Transverse colon (tissue), 4 donors: ENCODE measurements at regions not wholly inside any gene's neighbourhood (a gene's known extent, or its start where the extent isn't known, plus 50 kb on each side); places are given as distances from the start of the nearest gene placed in this dataset.

Experiments
- DNase-seq: peaks from one replicate; pipeline ENCODE4 v3.0.0-alpha.2; 2019
- H3K27ac ChIP-seq, 4 donors: fragments of 200-600 bp; sonication (generic); 2 replicates each; pipeline ENCODE4 v1.5.1; 2016 to 2018; ENCODE audit warnings: inconsistent platforms in 4 of 4
- H3K27me3 ChIP-seq: fragments of 200-600 bp; sonication (generic); 2 replicates; pipeline ENCODE4 v1.5.1; 2017; ENCODE audit warnings: inconsistent platforms
- H3K36me3 ChIP-seq, 4 donors: fragments of 200-600 bp; sonication (generic); 2 replicates each; pipeline ENCODE4 v1.5.1; 2017 to 2019; ENCODE audit warnings: inconsistent platforms in 4 of 4
- H3K4me1 ChIP-seq, 4 donors: fragments of 200-600 bp; sonication (generic); 2 replicates each; pipeline ENCODE4 v1.5.1; 2017 to 2020; ENCODE audit warnings: inconsistent platforms in 4 of 4
- H3K4me3 ChIP-seq, 4 donors: fragments of 200-600 bp; sonication (generic); 1 replicate in 1 of 4; 2 replicates in 3 of 4; pipeline versions ENCODE4 v1.5.1 to v1.6.1; 2017 to 2019; ENCODE audit warnings: inconsistent platforms in 4 of 4
- H3K9me3 ChIP-seq, 2 donors: fragments of 200-600 bp; sonication (generic); 2 replicates each; pipeline ENCODE4 v1.5.1; 2017 to 2019; ENCODE audit warnings: inconsistent platforms in 2 of 2
- CTCF ChIP-seq, 5 experiments: fragments of 200-600 bp in 3 of 5; fragments of 450-650 bp in 2 of 5; sonication (generic) in 3 of 5; IDR thresholded peaks; 1 replicate in 2 of 5; 2 replicates in 3 of 5; pipeline ENCODE4 v1.5.1; 2016 to 2017; ENCODE audit warnings: antibody characterized with exemption in 5 of 5, inconsistent platforms in 3 of 5, mild to moderate bottlenecking in 2 of 5, moderate library complexity in 1 of 5
- EP300 ChIP-seq: sonication (generic); formaldehyde crosslinking; IDR thresholded peaks from one replicate; pipeline ENCODE4 v1.6.1; 2017; ENCODE audit warnings: antibody characterized with exemption, low read depth
- POLR2A ChIP-seq: fragments of 450-650 bp; IDR thresholded peaks from one replicate; pipeline ENCODE4 v1.6.1; 2016; ENCODE audit warnings: antibody characterized with exemption, mild to moderate bottlenecking, moderate library complexity
- POLR2AphosphoS5 ChIP-seq, 3 donors: sonication (generic); formaldehyde crosslinking; IDR thresholded peaks; one replicate each; pipeline ENCODE4 v1.6.1; 2016; ENCODE audit warnings: antibody characterized with exemption in 3 of 3
- whole genome bisulfite sequencing, 2 donors: methylation state at CpG; one replicate each; pipeline ENCODE4 v1.1.5; 2018; ENCODE audit warnings: low coverage in 1 of 2; 5-methylcytosine and 5-hydroxymethylcytosine counted together
- in situ Hi-C, 4 donors: fragments of 200-750 bp; cut with MboI; loops; one replicate each; pipeline versions ENCODE4 v1.15.0 to v1.15.1; 2017; ENCODE audit warnings: low sequenced_read_pairs in 3 of 4, low pct_ligation_motif_present in 1 of 4, low pct_unique_long_range_greater_than_20kb in 1 of 4
- intact Hi-C: fragments of 100-400 bp; cut with DNase I; formaldehyde crosslinking; loops from one replicate; pipeline ENCODE4 v1.15.1; 2023; ENCODE audit warnings: low total_unique reads

DNA sequence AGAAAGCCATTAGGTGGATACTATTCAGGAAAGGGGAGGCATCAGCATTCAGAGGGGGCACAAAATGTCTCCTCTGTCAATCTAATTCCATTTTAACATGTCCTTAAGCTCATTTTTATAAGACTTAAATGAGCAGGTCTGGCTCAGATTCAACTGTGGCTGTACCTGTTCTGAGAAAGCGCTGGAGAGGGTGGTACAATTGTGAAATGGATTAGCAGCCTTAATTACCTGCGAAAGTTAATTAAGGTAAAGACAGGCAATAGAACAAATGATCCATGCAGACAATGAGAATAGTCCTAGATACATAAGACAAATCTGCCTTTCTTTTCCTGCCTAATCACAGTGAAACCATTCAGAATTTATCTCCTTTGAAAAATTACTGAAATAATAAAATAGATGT is 96.2 kb downstream of the TAF11L14 start:
- no peaks in the 10 kb centered on the region for H3K27me3 ChIP-seq
- no peak overlapping the region for H3K4me3 ChIP-seq
- no peak overlapping the region for H3K27ac ChIP-seq
- no peak for DNase-seq
- no peaks in the 10 kb centered on the region for H3K36me3 ChIP-seq
- H3K9me3 ChIP-seq = no peaks in the 10 kb centered on the region
- intact Hi-C loops (no loop called here), in situ Hi-C loops (no loop called here)
- WGBS, 2 donors = 88 to 95% methylated on average over 1 to 2 of the region's 2 CpGs
- no peaks in the 10 kb centered on the region for H3K4me1 ChIP-seq
- no peak for TF ChIP-seq CTCF (IDR thresholded peaks at IDR 0.05)
- TF ChIP-seq POLR2AphosphoS5 (IDR thresholded peaks at IDR 0.05) = no peak
- no peak for TF ChIP-seq POLR2A
- no peak for TF ChIP-seq EP300

DNA sequence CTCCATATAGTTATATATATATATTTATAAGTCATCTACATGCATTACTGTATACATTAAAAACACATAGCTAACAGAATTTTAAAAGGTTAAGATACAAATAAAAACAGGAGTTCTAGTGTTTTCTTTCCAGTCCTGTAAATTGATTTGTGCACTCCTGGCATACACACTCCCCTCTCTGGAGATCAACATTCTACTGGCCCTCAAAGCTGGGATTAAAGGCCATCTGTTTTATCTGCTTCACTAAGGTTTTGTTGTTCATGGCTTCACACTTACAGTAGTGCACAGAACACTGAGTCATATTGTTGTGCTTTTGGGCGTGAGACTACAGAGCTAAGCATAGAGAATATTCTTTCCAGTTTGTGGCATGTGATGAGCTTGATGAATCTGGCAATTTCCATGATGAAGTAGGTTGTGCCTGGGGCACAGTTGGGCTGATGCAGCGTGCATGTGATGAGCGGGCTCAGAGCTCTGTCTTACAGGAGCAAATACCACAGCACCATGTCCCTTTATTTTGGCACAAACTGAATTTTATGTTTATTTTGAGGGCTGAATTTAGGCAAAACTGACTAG is 98.2 kb downstream of the TAF11L14 start:
- WGBS, 2 donors = 73 to 90% methylated on average over 2 to 3 of the region's 3 CpGs
- intact Hi-C loops = no loop called here
- H3K27ac ChIP-seq = no peak overlapping the region
- no peaks in the 10 kb centered on the region for H3K4me1 ChIP-seq
- H3K36me3 ChIP-seq = no peaks in the 10 kb centered on the region
- TF ChIP-seq POLR2A (no peak), POLR2AphosphoS5 (IDR thresholded peaks at IDR 0.05) (no peak), CTCF (IDR thresholded peaks at IDR 0.05) (no peak)
- H3K27me3 ChIP-seq = no peaks in the 10 kb centered on the region
- in situ Hi-C loops = no loop called here
- no peaks in the 10 kb centered on the region for H3K9me3 ChIP-seq
- DNase-seq = no peak
- no peak overlapping the region for H3K4me3 ChIP-seq

DNA sequence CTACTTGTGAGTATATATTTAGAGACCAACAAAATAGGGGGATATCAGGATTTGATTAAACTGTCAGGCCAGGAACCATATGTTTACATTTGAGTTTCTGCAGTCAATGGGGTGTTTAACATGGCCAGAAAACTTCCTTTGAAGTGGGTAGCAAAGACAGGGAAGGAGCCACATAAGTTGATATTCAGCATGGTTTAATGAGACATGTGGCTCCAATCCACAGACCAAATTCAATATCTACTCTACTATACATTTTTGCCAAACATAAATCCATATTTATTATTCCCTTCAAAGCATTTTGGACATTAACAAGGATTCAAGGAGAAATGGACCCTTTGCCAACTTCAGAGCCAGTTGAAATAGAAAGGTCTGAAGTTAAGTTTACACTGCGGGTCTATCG is 99.8 kb downstream of the TAF11L14 start:
- no peak for DNase-seq
- WGBS, 2 donors = 68% methylated on average over 2 of the region's 2 CpGs
- intact Hi-C loops = no loop called here
- Histone ChIP-seq H3K9me3 (no peaks in the 10 kb centered on the region), H3K4me1 (no peaks in the 10 kb centered on the region), H3K27me3 (no peaks in the 10 kb centered on the region), H3K36me3 (no peaks in the 10 kb centered on the region), H3K27ac (no peak overlapping the region), H3K4me3 (no peak overlapping the region)
- in situ Hi-C loops = no loop called here
- no peak for TF ChIP-seq EP300
- TF ChIP-seq POLR2A = no peak
- no peak for TF ChIP-seq POLR2AphosphoS5 (IDR thresholded peaks at IDR 0.05)
- no peak for TF ChIP-seq CTCF (IDR thresholded peaks at IDR 0.05)

DNA sequence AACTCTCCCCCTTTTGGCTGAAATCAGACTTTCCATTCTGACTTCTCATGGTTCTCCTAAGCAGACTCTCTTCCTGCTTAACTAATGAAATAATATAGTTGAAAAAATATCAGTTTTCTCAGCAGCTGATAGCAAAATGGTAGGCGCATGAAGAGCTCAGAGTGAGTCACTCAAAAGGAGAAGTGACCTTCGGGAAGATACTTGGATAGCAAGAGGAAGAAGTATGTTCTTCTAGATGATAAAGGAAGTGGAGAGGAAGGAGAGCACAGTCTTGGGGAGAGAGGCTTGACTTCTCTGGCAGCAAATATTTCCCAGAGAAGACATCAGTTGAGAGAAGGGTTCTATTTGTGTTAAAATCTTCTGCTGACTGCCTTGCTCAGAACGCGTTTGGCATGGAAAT is 101.5 kb downstream of the TAF11L14 start:
- DNase-seq = no peak
- Histone ChIP-seq H3K27ac (no peak overlapping the region), H3K4me1 (no peaks in the 10 kb centered on the region), H3K9me3 (no peaks in the 10 kb centered on the region), H3K4me3 (no peak overlapping the region), H3K27me3 (no peaks in the 10 kb centered on the region), H3K36me3 (no peaks in the 10 kb centered on the region)
- TF ChIP-seq POLR2A (no peak), POLR2AphosphoS5 (IDR thresholded peaks at IDR 0.05) (no peak), CTCF (IDR thresholded peaks at IDR 0.05) (no peak), EP300 (no peak)
- WGBS, 2 donors = 69 to 74% methylated on average over 2 to 4 of the region's 4 CpGs
- in situ Hi-C loops = no loop called here
- intact Hi-C loops = no loop called here
